ENCODE measurements at regions not wholly inside any gene's neighbourhood (a gene's known extent, or its start where the extent isn't known, plus 50 kb on each side); places are given as distances from the start of the nearest gene placed in this dataset.

- no peaks in the 10 kb centered on the region for H3K79me2 ChIP-seq (ENCODE audit: insufficient read depth, low read depth, low read length)
- no peak overlapping the region for H3K27ac ChIP-seq (ENCODE audit: low read depth, low read length, poor library complexity, severe bottlenecking)
- ChIA-PET CTCF (ENCODE audit: unreplicated experiment) (interaction anchor here (0.7 kb wide), 1 partner anchor 282 kb away, joined by 3 read pairs; no protein-coding TSS in a partner anchor), POLR2A (no interaction called here)
- H2AFZ ChIP-seq (ENCODE audit: low read length): no peak overlapping the region
- no peak for DNase-seq (ENCODE audit: low spot score)
- no TSS peak for BruUV-seq (replicated peaks)
- H3K4me1 ChIP-seq (ENCODE audit: insufficient read depth, low read length, poor library complexity, severe bottlenecking): no peaks in the 10 kb centered on the region
- H4K20me1 ChIP-seq (ENCODE audit: insufficient read depth, low read length): no peaks in the 10 kb centered on the region
- intact Hi-C loops (cut with micrococcal nuclease; ENCODE audit: unreplicated experiment): no loop called here
- no peaks in the 10 kb centered on the region for H3K9me2 ChIP-seq (ENCODE audit: insufficient read depth, low read length)
- no peak for TF ChIP-seq CTCF (conservative IDR thresholded peaks at IDR 0.05; ENCODE audit: low read length)
- TF ChIP-seq EZH2phosphoT487 (IDR thresholded peaks at IDR 0.05; ENCODE audit: borderline replicate concordance, low read depth, low read length): no peak
- 0 out of 2 replicates have a peak, but pooled peaks cover 3% of the 10 kb centered on the region for H3K9me3 ChIP-seq (ENCODE audit: low read length)
- H3K36me3 ChIP-seq (ENCODE audit: insufficient read depth, low read length): no peaks in the 10 kb centered on the region
- H3K4me3 ChIP-seq (ENCODE audit: low read depth, low read length, poor library complexity, severe bottlenecking): no peak overlapping the region
- H3K4me2 ChIP-seq (ENCODE audit: low read length): no peak overlapping the region
Observed at GRCh38 chr10:124278356-124278755, 140.4 kb downstream of the OAT start.

- no peaks in the 10 kb centered on the region for H3K9me2 ChIP-seq (ENCODE audit: insufficient read depth, low read length)
- CTCF ChIA-PET (ENCODE audit: unreplicated experiment): interaction anchor here (0.6 kb wide), 1 partner anchor 139 kb away, joined by 10 read pairs; no protein-coding TSS in a partner anchor
- POLR2A ChIA-PET: no interaction called here
- no peaks in the 10 kb centered on the region for H3K36me3 ChIP-seq (ENCODE audit: insufficient read depth, low read length)
- 0 out of 2 replicates have a peak, but pooled peaks cover 9% of the 10 kb centered on the region for H3K9me3 ChIP-seq (ENCODE audit: low read length)
- H4K20me1 ChIP-seq (ENCODE audit: insufficient read depth, low read length): no peaks in the 10 kb centered on the region
- no peak overlapping the region for H3K4me2 ChIP-seq (ENCODE audit: low read length)
- DNase-seq (ENCODE audit: low spot score): no peak
- BruUV-seq (replicated peaks): no TSS peak
- TF ChIP-seq EZH2phosphoT487 (IDR thresholded peaks at IDR 0.05; ENCODE audit: borderline replicate concordance, low read depth, low read length) (no peak), CTCF (conservative IDR thresholded peaks at IDR 0.05; ENCODE audit: low read length) (no peak)
- H3K79me2 ChIP-seq (ENCODE audit: insufficient read depth, low read depth, low read length): no peaks in the 10 kb centered on the region
- no peak overlapping the region for H3K4me3 ChIP-seq (ENCODE audit: low read depth, low read length, poor library complexity, severe bottlenecking)
- intact Hi-C loops (cut with micrococcal nuclease; ENCODE audit: unreplicated experiment): no loop called here
- no peak overlapping the region for H3K27ac ChIP-seq (ENCODE audit: low read depth, low read length, poor library complexity, severe bottlenecking)
- no peaks in the 10 kb centered on the region for H3K4me1 ChIP-seq (ENCODE audit: insufficient read depth, low read length, poor library complexity, severe bottlenecking)
- no peak overlapping the region for H2AFZ ChIP-seq (ENCODE audit: low read length)
Observed at GRCh38 chr10:124273141-124273540, 145.6 kb downstream of the OAT start.

GRCh38 chr10:124271676-124272075 is 147.0 kb downstream of the OAT start:
- TF ChIP-seq EZH2phosphoT487 (IDR thresholded peaks at IDR 0.05; ENCODE audit: borderline replicate concordance, low read depth, low read length): no peak
- TF ChIP-seq CTCF (conservative IDR thresholded peaks at IDR 0.05; ENCODE audit: low read length): no peak
- POLR2A ChIA-PET: no interaction called here
- Histone ChIP-seq H3K9me3 (ENCODE audit: low read length) (0 out of 2 replicates have a peak, but pooled peaks cover 9% of the 10 kb centered on the region), H3K9me2 (ENCODE audit: insufficient read depth, low read length) (no peaks in the 10 kb centered on the region), H2AFZ (ENCODE audit: low read length) (no peak overlapping the region), H3K4me1 (ENCODE audit: insufficient read depth, low read length, poor library complexity, severe bottlenecking) (no peaks in the 10 kb centered on the region), H3K4me2 (ENCODE audit: low read length) (no peak overlapping the region), H3K4me3 (ENCODE audit: low read depth, low read length, poor library complexity, severe bottlenecking) (no peak overlapping the region), H3K79me2 (ENCODE audit: insufficient read depth, low read depth, low read length) (no peaks in the 10 kb centered on the region), H3K27ac (ENCODE audit: low read depth, low read length, poor library complexity, severe bottlenecking) (no peak overlapping the region), H4K20me1 (ENCODE audit: insufficient read depth, low read length) (no peaks in the 10 kb centered on the region), H3K36me3 (ENCODE audit: insufficient read depth, low read length) (no peaks in the 10 kb centered on the region)
- intact Hi-C loops (cut with micrococcal nuclease; ENCODE audit: unreplicated experiment): no loop called here
- CTCF ChIA-PET (ENCODE audit: unreplicated experiment): no interaction called here
- no peak for DNase-seq (ENCODE audit: low spot score)
- no TSS peak for BruUV-seq (replicated peaks)
